LNCaP clone FGC (cell line): ENCODE measurements at regions not wholly inside any gene's neighbourhood (a gene's known extent, or its start where the extent isn't known, plus 50 kb on each side); places are given as distances from the start of the nearest gene placed in this dataset.
"Not testable (repeated sequence)": the region's sequence is repeated elsewhere in the genome, so short reads cannot be mapped to it uniquely, and the experiment has no call there.

Source experiments
- DNase-seq: peaks from one replicate; pipeline ENCODE4 v3.0.0-alpha.2; 2011; ENCODE audit warnings: low read depth
- H3K4me3 ChIP-seq: 2 replicates; pipeline ENCODE4 v1.5.1; 2011; ENCODE audit warnings: mild to moderate bottlenecking, low read depth, low read length, control low read depth
- CTCF ChIP-seq: IDR thresholded peaks from 2 replicates; pipeline ENCODE4 v1.5.1; 2012; ENCODE audit warnings: mild to moderate bottlenecking; ENCODE audit not compliant: control insufficient read depth, insufficient read depth; ENCODE audit errors: extremely low read depth

DNA sequence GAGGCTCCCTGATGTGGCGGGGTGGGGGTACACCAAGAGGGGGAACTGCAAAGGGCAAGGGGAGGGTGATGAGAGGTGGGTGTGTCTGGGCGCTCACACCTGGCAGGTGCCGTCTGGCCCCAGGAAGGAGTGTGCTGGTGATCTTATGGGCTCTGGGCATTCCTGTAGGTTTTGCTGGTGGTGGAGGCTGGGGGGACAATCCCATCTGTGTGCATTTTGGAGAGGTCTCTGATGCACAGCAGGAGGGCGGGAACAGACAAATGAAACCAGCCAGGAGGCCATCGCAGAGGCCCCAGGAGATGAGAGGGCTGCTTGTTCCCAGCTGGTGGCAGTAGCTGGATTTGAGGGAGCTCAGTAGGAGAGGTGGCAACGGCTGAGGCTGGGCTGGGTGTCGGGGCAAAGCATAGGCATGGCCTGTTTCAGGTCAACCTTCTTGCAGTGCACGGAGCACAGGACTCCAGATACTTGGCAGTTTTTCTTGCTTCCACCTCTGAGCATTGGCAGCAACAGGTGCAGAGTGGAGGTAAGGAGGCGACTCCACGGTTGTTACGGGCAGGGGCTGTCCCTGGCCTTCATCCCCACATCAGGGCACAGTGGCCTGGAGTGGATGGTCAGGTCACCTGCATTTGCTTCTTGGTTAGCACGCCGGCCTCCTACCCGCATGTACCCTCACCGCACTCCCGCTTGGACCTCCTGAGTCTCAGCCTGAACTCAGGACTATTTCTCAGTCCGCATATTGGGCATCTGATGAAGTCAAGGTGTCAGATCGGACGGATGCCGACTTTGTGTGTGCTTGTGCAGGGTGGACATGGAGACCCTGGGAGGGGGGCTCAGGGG is 194.2 kb upstream of the HDAC4 start:
- TF ChIP-seq CTCF: no peak
- DNase-seq: no peak
- no peak overlapping the region for H3K4me3 ChIP-seq

GRCh38 chr2:239594019-239594771 is 193.4 kb upstream of the HDAC4 start:
- TF ChIP-seq CTCF: no peak
- no peak overlapping the region for H3K4me3 ChIP-seq
- DNase-seq: no peak

GRCh38 chr2:239593455-239593854 is 192.6 kb upstream of the HDAC4 start:
- no peak overlapping the region for H3K4me3 ChIP-seq
- TF ChIP-seq CTCF: no peak
- no peak for DNase-seq

- DNase-seq, H3K4me3 ChIP-seq: not testable (repeated sequence)
Observed at GRCh38 chr2:239592629-239593290, 191.9 kb upstream of the HDAC4 start.

DNA sequence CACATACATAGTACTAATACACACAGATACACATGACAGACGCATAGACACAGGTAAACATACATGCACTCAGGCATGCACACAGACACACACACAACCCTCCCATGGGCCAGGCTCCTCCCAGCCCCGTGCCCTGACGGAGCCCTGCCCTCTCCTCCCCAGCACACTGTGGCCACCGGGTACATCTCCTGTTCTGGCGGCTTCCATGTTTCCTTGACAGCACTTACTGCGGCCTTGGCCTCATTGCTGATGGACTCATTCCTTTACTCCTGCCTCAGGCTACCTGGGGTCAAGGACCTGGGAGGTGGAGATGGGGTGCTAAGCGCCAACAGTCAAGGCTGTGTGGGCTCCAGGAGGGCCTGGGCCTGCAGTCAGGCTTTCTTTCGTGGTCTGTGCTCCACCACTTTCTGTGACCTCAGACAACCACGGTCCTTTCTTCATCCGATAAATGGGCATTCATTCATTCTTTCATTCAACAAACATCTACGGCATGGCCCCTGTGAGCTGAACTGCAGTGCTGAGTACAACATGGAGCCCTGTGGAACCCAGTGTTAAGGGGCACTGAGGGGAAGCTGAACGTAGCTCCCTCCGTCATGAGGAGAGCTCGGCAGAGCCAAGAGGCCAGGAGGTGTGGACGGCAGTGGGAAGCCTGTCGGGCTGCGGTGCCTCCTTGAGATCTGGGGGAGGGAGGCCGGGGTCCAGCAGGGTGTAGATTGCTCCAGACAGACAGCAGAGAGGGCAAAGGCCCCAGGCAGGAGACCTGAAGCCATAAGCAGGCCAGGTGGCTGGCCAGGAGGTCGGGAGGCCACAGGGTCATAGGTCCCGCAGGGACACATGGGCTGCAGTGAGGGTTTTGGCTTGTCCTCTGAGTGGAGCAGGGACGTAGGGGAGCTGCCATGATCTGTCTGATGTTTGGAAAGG is 190.4 kb upstream of the HDAC4 start:
- no peak for DNase-seq

DNA sequence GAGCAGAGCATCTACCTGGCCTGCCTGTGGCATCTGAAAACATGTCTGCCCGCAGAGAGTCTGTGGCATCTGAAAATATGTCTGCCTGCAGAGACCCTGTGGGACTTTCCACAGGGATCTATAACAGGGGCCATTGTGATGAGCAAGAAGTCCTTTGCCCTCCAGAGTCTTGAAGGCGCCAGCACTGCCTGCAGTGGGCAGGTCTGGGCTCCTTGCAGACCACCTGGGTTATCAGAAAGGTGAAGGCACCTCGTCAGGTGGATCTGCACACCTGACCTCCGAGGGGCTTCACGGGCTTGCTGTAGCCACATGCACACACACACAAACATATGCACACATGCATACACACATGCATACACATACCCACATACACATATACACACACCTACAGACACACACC is 189.5 kb upstream of the HDAC4 start:
- DNase-seq: no peak
- no peak for TF ChIP-seq CTCF
- H3K4me3 ChIP-seq: no peak overlapping the region

More for the DNA sequence above, 190.4 kb upstream of the HDAC4 start:
- TF ChIP-seq CTCF: no peak
- H3K4me3 ChIP-seq: no peak overlapping the region
